Kidney tubule cell (primary cell): ENCODE measurements at regions not wholly inside any gene's neighbourhood (a gene's known extent, or its start where the extent isn't known, plus 50 kb on each side); places are given as distances from the start of the nearest gene placed in this dataset.

Experiments
- DNase-seq: peaks from one replicate; pipeline ENCODE4 v3.0.0-alpha.2; 2018; ENCODE audit warnings: low spot score

GRCh38 chr2:155770516-155770915 lies 562.0 kb downstream of the NR4A2 start:
- no peak for DNase-seq

- no peak for DNase-seq
Measured at GRCh38 chr2:155766342-155767115, 566.0 kb downstream of the NR4A2 start.

- no peak for DNase-seq
Measured at GRCh38 chr2:155755481-155755880, 577.0 kb downstream of the NR4A2 start.

GRCh38 chr2:155748131-155748530 lies 584.4 kb downstream of the NR4A2 start:
- no peak for DNase-seq

- no peak for DNase-seq
Measured at GRCh38 chr2:155747531-155747930, 585.0 kb downstream of the NR4A2 start.

- DNase-seq = no peak
Measured at GRCh38 chr2:155733091-155733853, 599.2 kb downstream of the NR4A2 start.

- DNase-seq = no peak
Measured at GRCh38 chr2:155730804-155731203, 601.7 kb downstream of the NR4A2 start.

GRCh38 chr2:155727187-155727895 lies 605.2 kb downstream of the NR4A2 start:
- DNase-seq = peak; percentile 13

GRCh38 chr2:155722290-155722689 lies 610.2 kb downstream of the NR4A2 start:
- no peak for DNase-seq

- no peak for DNase-seq
Measured at GRCh38 chr2:155715705-155716104, 616.8 kb downstream of the NR4A2 start.

- DNase-seq = no peak
Measured at GRCh38 chr2:155714983-155715382, 617.5 kb downstream of the NR4A2 start.

GRCh38 chr2:155708071-155708470 lies 624.5 kb downstream of the NR4A2 start:
- no peak for DNase-seq

- DNase-seq = no peak
Measured at GRCh38 chr2:155703917-155704316, 628.6 kb downstream of the NR4A2 start.

- DNase-seq = no peak
Measured at GRCh38 chr2:155703048-155703447, 629.5 kb downstream of the NR4A2 start.

- no peak for DNase-seq
Measured at GRCh38 chr2:155701721-155702120, 630.8 kb downstream of the NR4A2 start.

GRCh38 chr2:155696571-155696970 lies 636.0 kb downstream of the NR4A2 start:
- DNase-seq = no peak

- DNase-seq = no peak
Measured at GRCh38 chr2:155695505-155695904, 637.0 kb downstream of the NR4A2 start.

GRCh38 chr2:155692856-155693255 lies 639.7 kb downstream of the NR4A2 start:
- DNase-seq = no peak

GRCh38 chr2:155692106-155692505 lies 640.4 kb downstream of the NR4A2 start:
- no peak for DNase-seq

GRCh38 chr2:155690785-155691184 lies 641.7 kb downstream of the NR4A2 start:
- DNase-seq = no peak

- DNase-seq = no peak
Measured at GRCh38 chr2:155689791-155690190, 642.7 kb downstream of the NR4A2 start.

- DNase-seq = no peak
Measured at GRCh38 chr2:155687181-155687580, 645.3 kb downstream of the NR4A2 start.

- DNase-seq = no peak
Measured at GRCh38 chr2:155679647-155680046, 652.9 kb downstream of the NR4A2 start.
